ENCODE measurements at regions not wholly inside any gene's neighbourhood (a gene's known extent, or its start where the extent isn't known, plus 50 kb on each side); places are given as distances from the start of the nearest gene placed in this dataset.

GRCh38 chr9:134262035-134262434 is 64.2 kb upstream of the RXRA start:
- TF ChIP-seq CTCF (IDR thresholded peaks at IDR 0.05) (no peak), POLR2A (IDR thresholded peaks at IDR 0.05) (no peak)
